ENCODE measurements at regions not wholly inside any gene's neighbourhood (a gene's known extent, or its start where the extent isn't known, plus 50 kb on each side); places are given as distances from the start of the nearest gene placed in this dataset.

- no peak for DNase-seq (ENCODE audit: low read depth)
- TF ChIP-seq CTCF (IDR thresholded peaks at IDR 0.05; ENCODE audit: control insufficient read depth, insufficient read depth, low read depth, low read length, missing control alignments): no peak
- H3K4me3 ChIP-seq (ENCODE audit: control insufficient read depth, low read depth, low read length): no peak overlapping the region
Measured at GRCh38 chr13:50522506-50522905, 321.0 kb downstream of the DLEU7 start.

- H3K4me3 ChIP-seq (ENCODE audit: control insufficient read depth, low read depth, low read length): no peak overlapping the region
- no peak for TF ChIP-seq CTCF (IDR thresholded peaks at IDR 0.05; ENCODE audit: control insufficient read depth, insufficient read depth, low read depth, low read length, missing control alignments)
- no peak for DNase-seq (ENCODE audit: low read depth)
Measured at GRCh38 chr13:50523307-50523706, 320.2 kb downstream of the DLEU7 start.

GRCh38 chr13:50524560-50524959 lies 318.9 kb downstream of the DLEU7 start:
- TF ChIP-seq CTCF (IDR thresholded peaks at IDR 0.05; ENCODE audit: control insufficient read depth, insufficient read depth, low read depth, low read length, missing control alignments): no peak
- DNase-seq (ENCODE audit: low read depth): no peak
- H3K4me3 ChIP-seq (ENCODE audit: control insufficient read depth, low read depth, low read length): no peak overlapping the region

- no peak for DNase-seq (ENCODE audit: low read depth)
- H3K4me3 ChIP-seq (ENCODE audit: control insufficient read depth, low read depth, low read length): no peak overlapping the region
- no peak for TF ChIP-seq CTCF (IDR thresholded peaks at IDR 0.05; ENCODE audit: control insufficient read depth, insufficient read depth, low read depth, low read length, missing control alignments)
Measured at GRCh38 chr13:50526661-50527071, 316.8 kb downstream of the DLEU7 start.

GRCh38 chr13:50527188-50527587 lies 316.3 kb downstream of the DLEU7 start:
- no peak for DNase-seq (ENCODE audit: low read depth)
- no peak for TF ChIP-seq CTCF (IDR thresholded peaks at IDR 0.05; ENCODE audit: control insufficient read depth, insufficient read depth, low read depth, low read length, missing control alignments)
- no peak overlapping the region for H3K4me3 ChIP-seq (ENCODE audit: control insufficient read depth, low read depth, low read length)

GRCh38 chr13:50527612-50528509 lies 315.6 kb downstream of the DLEU7 start:
- TF ChIP-seq CTCF (IDR thresholded peaks at IDR 0.05; ENCODE audit: control insufficient read depth, insufficient read depth, low read depth, low read length, missing control alignments): no peak
- DNase-seq (ENCODE audit: low read depth): no peak
- no peak overlapping the region for H3K4me3 ChIP-seq (ENCODE audit: control insufficient read depth, low read depth, low read length)

Data from AG09309 (cell line).